ENCODE measurements at regions not wholly inside any gene's neighbourhood (a gene's known extent, or its start where the extent isn't known, plus 50 kb on each side); places are given as distances from the start of the nearest gene placed in this dataset.

GRCh38 chr11:11148104-11148509 is 204.9 kb downstream of the CSNK2A3 start:
- TF ChIP-seq CTCF (conservative IDR thresholded peaks at IDR 0.05; ENCODE audit: low read length) (0 out of 2 replicates have a peak, but pooled peaks have one; percentile 29), EZH2phosphoT487 (IDR thresholded peaks at IDR 0.05; ENCODE audit: borderline replicate concordance, low read depth, low read length) (no peak)

All from OCI-LY7 (cell line).